Activated CD4-positive, alpha-beta T cell treated with anti-CD3 and anti-CD28 coated beads, Interleukin-10, Interleukin-2, amounts not matched to agents 100 ng/mL and 50 ng/mL, durations not matched to agents 16 hours and 8 hours (primary cell): ENCODE measurements at regions not wholly inside any gene's neighbourhood (a gene's known extent, or its start where the extent isn't known, plus 50 kb on each side); places are given as distances from the start of the nearest gene placed in this dataset.
A peak's percentile ranks its signal among the peaks of the same experiment; 100 is the strongest.

Experiments used
- DNase-seq: peaks from one replicate; pipeline ENCODE4 v3.0.0-alpha.2; 2020

DNA sequence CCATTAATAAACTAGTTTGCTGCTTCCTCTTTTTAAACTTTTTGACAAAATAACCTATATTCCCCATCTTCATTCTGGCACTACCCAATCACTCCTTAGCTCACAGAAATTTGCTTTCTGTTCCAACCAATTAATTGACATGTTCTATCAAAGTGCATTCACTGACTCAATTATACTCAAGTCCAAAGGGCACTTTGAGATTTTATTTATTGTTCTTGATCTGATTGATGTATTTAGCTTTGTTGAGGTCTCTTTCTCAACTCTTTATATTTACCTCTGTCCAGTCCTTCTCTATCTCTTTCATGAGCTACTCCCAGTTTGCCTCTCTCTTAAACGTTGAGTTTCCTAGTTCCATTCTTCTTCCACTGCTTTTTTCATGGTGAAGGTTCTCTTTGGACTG is 104.4 kb upstream of the TENT5A start:
- no peak for DNase-seq

- no peak for DNase-seq
Measured at GRCh38 chr6:81854474-81854873, 102.0 kb upstream of the TENT5A start.

- no peak for DNase-seq
Measured at GRCh38 chr6:81853975-81854374, 101.5 kb upstream of the TENT5A start.

DNA sequence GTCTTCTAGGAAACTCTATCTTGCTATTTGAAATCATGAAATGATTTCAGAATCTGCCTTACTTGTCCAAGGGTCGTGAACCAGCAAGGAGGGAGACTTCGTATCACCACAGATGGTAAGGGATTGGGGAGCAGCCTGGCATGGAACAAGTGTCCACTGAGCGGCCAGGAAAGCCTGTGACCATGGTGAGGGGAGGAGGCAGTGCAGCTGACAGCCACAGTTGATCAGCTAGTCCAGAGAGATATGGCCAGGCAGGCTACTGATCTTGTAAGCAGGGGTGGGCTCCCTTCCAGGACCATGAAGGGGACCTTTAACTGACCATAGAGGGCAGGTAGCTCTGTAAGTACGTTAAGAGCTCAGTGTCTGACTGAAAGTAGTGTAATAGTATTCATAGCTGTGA is 96.8 kb upstream of the TENT5A start:
- no peak for DNase-seq

DNA sequence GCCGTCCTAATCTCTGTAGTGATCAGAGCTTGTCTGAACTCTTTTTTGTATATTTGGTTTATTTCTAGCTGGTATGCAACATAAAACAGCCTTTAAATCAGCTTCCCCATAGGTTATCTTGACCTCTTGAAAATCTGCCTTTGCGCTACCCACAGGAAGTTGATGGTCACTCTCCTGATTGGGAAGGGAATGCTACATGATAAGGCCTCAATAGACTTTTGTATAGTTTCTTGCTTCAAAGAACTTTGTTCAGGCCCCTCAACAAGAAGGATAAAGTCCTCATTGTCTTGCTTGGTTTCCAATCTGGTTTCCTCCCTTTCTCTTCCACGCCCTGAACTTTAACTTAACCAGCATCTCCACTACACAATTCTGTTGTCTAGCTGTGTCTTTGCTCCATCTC is 95.4 kb upstream of the TENT5A start:
- DNase-seq: no peak

DNA sequence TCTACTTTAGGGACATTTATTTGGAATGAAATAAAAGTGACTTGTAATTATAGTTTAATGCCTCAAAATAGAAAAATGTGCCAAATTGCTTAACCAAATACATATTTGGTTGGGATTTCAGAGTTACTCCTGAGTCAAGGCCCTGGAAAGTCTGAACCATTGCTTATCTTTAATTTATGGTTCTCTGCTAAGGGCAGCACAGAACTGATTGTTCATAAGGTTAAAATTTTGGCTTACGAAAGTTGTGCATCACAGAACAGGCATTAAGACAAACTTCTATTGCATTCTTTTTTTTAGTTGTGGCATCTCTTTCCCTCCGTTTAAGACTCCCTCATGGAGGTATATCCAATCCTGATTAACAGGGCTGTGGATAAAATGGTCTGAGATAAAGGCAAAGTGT is 92.2 kb upstream of the TENT5A start:
- DNase-seq: no peak

DNA sequence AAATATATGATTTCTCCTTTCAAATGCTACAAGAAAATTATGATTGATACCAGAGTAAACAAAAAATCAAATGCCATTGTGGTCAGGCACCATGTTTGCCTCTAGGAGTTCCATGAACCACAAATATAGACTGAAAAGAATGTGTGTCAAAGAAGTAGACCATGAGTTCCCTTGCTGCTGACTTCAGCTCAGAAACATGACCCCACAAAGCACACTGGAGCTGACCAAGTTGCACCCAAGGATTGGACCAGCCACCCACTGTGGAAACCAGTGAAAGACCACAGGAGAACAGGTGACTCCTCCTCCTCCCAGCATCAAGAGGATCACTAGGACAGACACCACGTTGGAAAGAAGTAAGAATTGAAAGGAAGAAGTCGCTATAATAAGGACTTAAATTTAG is 90.8 kb upstream of the TENT5A start:
- no peak for DNase-seq

GRCh38 chr6:81842254-81842653 is 89.8 kb upstream of the TENT5A start:
- DNase-seq: no peak

DNA sequence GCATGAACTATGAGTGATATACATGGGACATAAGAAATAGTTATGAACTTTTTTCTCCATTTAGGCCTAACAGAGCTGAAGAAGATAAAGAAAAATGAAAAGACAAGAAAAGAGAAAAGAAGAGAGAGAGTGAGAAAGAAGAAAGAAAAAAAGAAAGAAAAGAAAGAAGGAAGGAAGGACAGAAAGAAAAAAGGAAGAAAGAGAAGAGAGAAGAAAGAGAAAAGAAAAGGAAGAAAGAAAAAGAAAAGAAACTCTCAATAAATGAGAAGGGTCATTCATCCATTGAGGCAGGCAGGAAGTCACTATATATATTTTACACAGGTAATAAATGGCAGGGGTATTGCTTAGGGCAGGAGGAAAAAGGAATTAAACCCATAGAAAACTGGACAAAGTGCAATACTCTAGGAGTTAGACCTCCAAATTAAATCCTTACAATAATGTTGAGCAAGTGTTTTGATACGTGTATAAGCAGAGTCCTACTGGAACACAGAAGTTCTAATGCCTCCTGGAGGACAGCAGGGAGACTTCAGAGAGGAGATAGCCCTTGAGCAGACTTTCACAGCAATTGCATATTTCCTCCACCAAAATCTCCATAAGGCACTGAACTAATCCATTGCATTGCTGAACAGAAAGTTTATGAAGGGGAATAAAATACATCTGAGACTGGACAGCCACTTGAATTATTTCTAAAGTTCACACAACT is 86.4 kb upstream of the TENT5A start:
- no peak for DNase-seq

DNA sequence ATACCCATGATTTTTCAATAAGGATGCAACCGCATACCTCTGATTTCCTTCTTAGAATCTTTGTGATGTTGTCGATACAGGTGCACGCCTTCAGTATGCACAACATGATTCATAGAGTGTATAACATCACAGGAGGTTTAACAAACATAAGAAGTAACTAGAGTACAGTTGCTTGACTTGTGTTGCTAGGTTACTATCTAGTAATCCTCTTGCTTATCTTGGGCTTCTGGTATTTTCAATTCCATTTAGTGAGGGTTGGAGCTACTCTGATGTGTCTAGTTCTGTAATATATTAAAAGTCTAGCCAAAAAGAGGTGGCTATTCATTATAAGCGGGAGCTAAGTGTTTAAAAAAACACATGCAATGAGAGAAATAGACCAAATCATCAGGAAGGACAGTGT is 85.5 kb upstream of the TENT5A start:
- DNase-seq: no peak

GRCh38 chr6:81834141-81834681 is 81.7 kb upstream of the TENT5A start:
- DNase-seq: no peak

DNA sequence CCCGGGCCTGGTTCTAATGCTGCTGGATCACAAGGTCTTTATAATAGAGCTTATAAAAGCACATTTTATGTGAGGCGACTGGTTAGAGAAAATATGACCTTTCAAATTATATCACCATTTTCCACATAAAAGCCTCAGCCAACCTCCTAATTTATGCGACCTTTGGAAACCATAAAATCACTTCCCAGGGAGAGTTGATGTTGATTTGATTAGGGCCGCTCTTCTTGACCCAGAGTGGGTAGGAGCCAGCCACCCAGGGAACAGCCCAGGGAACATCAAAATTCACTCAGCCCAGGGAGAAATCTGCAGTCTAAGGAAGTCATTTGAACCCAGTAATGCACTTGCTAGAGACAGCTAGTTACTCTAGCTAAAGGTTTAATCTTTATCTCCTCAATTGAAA is 79.8 kb upstream of the TENT5A start:
- DNase-seq: no peak

DNA sequence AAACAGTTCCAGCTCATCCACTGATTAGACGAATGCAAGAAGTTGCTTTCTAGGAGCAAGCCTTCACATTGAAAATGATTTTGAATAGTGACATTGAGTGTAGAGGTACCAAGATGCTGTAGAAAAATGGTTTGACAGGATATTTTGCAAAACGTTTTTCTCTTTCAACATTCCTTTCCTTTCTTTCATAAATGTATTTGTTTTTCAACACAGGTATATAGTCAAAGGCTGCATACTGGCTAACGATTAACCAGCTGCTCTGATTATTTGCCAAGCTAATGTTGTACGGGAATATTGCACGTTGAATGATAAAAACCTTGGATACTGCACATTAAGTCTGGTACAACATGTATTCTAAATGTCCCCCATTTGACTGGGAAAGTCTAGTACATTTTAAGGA is 78.8 kb upstream of the TENT5A start:
- DNase-seq: no peak

GRCh38 chr6:81826784-81827183 is 74.3 kb upstream of the TENT5A start:
- no peak for DNase-seq

GRCh38 chr6:81822568-81822967 is 70.1 kb upstream of the TENT5A start:
- no peak for DNase-seq

GRCh38 chr6:81821449-81821848 is 69.0 kb upstream of the TENT5A start:
- DNase-seq: no peak

DNA sequence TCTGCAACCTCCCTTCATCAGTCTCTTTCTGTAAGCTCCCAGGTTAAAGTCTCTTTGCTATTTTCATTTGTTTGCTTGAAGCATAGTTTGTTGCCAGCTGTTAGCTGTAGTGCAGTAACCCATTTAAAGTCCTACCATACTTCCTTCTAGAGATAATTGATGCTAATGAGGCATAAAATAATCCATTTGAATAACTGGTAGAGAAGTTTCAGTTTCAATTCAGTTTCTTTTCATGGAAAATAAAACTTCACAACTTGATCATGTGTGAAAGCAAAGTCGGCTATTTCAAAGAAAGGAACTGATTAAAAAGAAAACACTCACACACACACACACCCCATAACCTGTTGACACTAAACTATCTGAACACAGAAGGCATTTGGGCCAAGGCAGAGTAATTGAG is 68.5 kb upstream of the TENT5A start:
- no peak for DNase-seq

DNA sequence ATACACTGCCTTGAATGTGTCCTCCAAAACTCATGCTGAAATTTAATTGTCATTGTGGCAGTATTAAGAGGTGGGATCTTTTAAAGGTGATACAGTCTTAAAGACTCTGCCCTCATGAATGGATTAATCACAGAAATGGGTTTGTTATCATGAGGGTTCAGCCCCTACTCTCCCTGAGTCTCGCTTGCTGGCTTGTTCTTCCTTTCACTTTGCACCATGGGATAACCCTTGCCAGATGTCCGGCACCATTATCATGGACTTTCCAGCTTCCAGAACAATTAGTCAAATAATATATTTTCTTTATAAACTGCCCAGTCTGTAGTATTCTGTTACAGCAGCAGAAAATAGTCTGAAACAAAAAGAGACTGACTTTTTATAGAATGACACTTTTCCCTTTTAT is 67.9 kb upstream of the TENT5A start:
- DNase-seq: no peak

DNA sequence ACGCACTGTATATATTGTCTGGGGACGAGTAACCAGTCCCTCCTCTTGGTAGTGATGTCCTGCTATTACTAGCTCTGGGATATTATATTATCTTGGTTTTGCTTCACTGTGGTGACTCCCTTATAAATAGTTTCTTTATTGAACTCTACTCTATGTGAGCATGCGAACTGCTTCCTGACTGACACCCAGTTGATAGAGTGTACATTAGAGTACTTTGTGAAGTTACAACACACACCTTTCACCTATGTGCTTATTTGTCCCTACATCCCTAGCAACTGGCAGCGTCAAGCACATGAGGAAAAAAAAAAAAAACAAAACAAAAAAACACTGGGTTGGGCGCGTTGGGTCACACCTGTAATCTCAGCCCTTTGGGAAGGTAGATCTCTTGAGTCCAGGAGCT is 67.3 kb upstream of the TENT5A start:
- DNase-seq: no peak

DNA sequence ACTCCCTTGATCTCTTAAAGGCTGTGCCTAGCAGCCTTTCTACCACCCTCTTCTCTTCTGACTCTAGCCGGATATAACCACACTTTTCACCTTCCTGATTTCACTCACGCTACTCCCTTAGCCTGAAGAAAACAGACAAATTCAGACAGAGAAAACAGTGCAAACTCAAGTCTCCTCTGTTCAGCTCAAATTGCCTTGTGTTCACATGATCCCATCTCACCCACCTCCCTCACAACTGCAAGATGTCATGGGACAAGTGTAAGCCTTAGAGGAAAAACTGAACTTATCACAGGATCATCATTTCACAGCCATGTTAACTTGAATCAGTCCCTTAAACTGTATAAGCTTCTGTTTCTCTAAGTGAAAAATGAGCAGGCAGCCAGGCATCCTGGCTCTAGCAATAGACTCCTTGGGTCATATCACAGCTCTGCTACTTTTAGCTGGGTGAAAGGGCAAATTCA is 66.5 kb upstream of the TENT5A start:
- DNase-seq: peak; percentile 50

- no peak for DNase-seq
Measured at GRCh38 chr6:81816380-81816779, 63.9 kb upstream of the TENT5A start.

- DNase-seq: no peak
Measured at GRCh38 chr6:81814370-81815076, 62.0 kb upstream of the TENT5A start.

DNA sequence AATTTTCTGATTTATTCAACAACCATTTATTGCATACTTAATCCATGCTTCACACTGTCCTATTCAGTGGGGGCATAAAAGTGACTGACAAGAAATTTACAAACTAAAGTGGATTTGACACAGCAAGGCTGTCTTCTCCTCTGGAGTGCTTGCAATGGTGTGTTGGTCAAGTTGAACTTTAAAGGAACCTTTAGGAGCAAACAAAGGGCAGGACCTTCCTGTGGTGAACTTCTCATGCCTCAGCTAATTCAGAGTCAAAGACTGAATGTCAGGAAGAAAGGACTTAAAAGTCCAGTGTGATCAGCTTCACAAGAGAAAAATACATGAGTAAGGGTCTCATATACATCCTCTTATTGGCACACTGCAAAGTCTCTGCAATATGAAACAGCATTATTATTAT is 60.8 kb upstream of the TENT5A start:
- DNase-seq: no peak

DNA sequence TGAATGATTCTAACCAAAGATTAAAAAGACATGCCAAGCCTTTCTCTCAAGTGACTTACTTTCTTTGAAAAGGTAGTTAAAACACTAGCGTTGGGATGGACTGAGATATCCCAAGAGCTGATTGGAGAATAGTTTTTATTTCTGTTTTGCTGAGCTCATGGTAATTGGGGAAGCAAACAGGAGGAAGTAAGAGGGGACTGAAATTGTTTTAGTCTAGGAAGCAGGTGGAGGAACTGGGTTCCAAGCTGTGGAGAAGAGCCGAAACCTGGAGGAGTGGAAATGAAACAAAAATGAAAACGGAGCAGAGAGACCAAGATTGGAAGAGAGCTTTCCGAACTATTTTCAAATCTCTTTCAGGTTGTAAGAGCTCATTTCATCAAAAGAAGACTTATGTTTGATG is 59.9 kb upstream of the TENT5A start:
- no peak for DNase-seq
